CD4-positive, alpha-beta T cell treated with Interleukin-6 for 4 hours (primary cell): ENCODE measurements at regions not wholly inside any gene's neighbourhood (a gene's known extent, or its start where the extent isn't known, plus 50 kb on each side); places are given as distances from the start of the nearest gene placed in this dataset.
"Not testable (repeated sequence)": the region's sequence is repeated elsewhere in the genome, so short reads cannot be mapped to it uniquely, and the experiment has no call there.

Experiments used
- DNase-seq: peaks from one replicate; pipeline ENCODE4 v3.0.0-alpha.2; 2020; ENCODE audit warnings: mixed read lengths

DNA sequence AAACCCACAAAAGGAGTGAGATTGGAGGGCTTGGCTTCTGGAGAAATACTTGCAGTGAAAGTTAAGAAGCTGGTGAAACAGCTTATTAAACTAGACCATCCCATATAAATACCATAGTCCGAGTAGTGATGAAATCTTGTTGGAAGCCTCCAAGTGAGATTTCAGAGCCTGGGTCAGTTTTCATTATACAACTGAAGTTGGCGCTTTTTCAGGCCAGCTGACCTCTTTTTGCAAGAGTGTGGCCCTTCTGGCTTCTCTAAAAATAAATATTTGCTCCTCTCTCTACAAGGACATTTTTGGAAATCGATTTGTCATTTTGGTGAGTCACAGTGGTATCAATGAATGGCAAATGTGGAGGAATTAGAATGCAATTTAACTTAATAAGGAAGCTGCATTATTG is 51.2 kb upstream of the THRB start:
- no peak for DNase-seq

DNA sequence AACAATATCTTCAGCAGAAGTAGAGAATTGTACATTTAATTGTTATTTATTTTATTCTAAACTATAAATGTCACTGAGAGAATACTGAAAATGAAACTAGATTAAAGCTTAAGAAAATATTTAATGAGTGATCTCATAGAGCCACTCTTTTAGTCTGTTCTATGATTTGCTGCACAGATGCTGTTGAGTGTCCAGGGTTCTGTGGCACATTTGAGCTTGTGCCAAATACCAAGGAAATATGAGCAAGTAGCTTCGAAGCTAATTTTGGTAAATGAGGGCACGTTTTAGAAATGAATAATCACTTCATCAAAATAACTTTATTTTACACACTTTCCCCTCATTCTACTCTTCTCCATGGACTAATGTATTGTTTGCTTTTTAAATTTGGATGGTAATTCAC is 53.6 kb upstream of the THRB start:
- DNase-seq: no peak

DNA sequence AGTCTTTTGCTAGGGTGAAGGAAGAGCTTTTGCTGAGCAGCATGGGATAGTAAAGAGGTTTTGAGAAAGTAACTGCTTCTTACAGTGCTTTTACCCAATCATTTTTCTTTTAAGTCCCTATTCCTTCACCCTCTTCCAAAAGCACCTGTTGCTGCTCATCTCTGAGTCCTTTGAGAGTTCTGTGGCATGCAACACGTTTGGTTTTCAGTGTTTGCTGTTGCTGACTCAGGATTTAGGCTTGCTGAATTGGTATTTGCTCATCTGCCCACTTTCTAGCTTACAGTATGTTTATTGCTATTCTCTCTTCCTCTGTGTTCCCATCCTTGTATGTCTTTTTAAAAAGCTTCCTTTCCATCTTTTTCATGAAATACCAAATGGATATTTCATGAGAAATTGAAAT is 55.9 kb upstream of the THRB start:
- no peak for DNase-seq

DNA sequence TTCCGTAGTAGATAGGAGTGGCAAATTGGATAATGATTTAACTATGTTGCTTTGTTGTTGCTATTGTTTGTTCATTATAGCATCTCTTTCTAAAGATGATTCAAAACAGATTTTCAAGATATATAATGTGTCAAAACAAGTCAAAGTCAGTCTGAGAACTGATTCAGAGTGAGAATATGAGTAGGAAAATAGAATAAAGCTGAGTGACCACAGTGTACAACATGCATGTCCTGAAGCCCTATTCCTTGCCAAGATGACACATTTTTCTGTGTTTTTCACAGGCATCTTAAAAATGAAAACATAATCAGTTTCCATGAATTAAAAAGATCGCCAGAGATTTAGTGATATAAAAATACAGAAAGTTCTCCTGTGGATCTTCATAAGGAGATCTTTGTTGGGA is 57.0 kb upstream of the THRB start:
- DNase-seq: no peak

DNA sequence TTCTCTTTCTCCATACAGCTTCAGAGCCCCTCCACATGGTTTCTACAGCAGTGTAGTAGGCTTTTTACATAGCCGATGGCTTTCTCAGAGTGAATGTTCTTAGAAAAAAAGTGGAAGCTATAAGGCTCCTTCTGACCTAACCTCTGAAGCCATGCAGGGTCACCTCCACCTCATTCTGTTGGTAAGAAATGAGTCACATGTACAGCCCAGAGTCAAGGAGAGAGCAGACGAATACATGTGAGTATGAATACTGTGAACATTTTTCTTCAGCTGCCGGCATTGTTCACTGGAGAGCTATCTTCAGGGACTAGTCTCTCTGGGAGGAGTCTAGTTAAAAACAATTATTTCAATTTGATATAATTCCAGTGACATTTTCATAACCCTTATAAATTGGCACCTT is 68.2 kb upstream of the THRB start:
- no peak for DNase-seq

DNA sequence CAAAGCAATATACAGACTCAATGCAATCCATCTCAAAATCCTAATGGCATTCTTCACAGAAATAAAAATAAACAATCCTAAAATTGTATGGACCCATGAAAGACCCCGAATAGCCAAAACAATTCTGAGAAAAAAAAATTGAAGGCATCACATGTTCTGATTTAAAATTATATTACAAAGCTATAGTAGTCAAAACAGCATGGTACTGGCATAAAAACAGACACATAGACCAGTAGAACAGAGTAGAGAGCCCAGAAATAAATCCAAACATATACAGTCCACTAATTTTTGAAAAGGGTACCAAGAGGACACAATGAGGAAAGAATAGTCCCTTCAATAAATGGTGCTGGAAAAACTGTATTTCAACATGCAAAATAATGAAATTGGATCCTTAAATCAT is 70.4 kb upstream of the THRB start:
- no peak for DNase-seq

DNA sequence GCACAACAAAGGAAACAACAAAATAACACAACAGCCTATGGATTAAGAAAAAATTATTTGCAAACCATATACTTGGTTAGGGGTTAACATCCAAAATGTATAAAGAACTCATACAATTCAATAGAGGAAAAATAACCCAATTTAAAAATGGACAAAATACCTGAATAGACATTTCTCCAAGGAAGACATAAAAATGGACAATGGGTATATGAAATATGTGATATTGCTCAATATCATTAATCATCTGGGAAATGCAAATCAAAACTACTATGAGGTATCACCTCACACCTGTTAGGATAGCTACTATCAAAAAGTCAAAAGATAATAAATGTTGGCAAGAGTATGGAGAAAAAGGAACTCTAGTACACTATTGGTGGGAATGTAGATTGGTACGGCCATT is 71.0 kb upstream of the THRB start:
- DNase-seq: no peak

DNA sequence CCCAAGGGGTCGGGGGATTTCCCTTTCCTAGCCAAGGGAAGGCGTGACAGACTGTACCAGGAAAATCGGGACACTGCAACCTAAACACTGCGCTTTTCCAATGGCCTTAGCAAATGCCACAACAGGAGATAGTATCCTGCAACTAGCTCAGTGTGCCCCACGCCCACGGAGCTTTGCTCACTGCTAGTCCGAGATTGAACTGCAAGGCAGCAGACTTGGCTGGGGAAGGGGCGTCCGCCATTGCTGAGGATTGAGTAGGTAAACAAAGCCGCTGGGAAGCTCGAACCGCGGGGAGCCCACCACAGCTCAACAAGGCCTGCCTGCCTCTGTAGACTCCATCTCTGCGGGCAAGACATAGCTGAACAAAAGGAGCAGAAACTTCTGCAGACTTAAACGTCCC is 72.3 kb upstream of the THRB start:
- DNase-seq: no peak

DNA sequence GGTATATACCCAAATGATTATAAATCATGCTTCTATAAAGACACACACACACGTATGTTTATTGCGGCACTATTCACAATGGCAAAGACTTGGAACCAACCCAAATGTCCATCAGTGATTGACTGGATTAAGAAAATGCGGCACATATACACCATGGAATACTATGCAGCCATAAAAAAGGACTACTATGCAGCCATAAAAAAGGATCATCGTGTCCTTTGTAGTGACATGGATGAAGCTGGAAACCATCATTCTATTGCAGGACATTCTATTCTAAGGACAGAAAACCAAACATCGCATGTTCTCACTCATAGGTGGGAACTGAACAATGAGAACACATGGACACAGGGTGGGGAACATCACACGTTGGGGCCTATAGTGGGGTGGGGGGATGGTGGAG is 77.8 kb upstream of the THRB start:
- DNase-seq: not testable (repeated sequence)

DNA sequence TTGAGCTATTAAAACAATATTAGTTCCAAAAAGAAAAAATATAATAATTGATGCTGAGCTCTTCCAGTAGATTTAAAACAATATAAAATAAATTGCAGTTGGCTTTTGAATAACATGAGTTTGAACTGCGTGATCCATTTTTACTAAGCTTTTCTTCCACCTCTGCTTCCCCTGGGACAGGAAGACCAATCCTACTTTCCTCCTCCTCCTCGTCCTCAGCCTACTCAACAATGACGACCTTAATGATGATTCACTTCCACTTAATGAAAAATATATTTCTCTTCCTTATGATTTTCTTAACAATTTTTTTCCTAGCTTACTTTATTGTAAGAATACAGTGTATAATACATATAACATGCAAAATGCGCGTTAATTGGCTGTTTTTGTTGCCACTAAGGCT is 78.9 kb upstream of the THRB start:
- no peak for DNase-seq

DNA sequence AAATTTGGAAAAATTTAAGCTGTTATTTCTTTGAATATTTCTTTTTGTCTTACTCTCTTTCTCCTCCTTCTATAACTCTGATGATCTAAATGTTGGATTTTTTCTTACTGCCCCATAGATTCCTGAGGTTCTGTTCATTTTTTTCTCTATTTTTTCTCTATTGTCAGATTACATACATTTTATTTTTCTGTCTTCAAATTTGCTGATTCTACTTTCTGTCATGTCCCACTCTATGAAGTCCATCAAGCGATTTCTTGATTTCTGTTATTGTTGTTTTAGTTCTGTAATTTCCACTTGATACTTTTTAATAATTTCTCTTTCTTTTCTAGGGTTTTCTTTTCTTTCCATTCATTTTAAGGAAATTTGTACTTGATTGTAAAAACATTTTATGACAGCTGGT is 83.7 kb upstream of the THRB start:
- no peak for DNase-seq

DNA sequence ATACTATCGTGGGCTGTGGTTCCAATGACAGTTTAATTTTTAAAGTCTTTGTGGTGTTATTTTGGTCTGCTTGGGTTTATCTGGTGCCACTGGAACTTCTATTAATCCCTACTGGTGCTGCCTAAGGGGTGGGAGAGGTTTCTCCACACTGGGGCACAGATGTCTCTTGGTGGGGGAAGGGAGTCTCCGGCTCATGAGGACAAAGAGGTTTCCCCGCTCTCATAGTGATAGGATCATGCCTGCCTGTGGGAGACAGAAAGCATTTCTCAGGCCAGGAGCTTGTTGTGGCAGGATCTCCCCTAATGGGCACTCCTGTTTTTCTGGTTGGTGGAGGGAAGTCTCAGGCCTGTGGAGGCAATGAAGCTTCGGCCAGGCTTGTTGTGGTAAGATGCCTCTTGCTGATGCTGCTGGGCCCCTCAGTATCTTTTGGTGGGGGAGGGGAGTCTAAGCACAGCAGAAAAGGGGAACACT is 84.3 kb upstream of the THRB start:
- DNase-seq: no peak

DNA sequence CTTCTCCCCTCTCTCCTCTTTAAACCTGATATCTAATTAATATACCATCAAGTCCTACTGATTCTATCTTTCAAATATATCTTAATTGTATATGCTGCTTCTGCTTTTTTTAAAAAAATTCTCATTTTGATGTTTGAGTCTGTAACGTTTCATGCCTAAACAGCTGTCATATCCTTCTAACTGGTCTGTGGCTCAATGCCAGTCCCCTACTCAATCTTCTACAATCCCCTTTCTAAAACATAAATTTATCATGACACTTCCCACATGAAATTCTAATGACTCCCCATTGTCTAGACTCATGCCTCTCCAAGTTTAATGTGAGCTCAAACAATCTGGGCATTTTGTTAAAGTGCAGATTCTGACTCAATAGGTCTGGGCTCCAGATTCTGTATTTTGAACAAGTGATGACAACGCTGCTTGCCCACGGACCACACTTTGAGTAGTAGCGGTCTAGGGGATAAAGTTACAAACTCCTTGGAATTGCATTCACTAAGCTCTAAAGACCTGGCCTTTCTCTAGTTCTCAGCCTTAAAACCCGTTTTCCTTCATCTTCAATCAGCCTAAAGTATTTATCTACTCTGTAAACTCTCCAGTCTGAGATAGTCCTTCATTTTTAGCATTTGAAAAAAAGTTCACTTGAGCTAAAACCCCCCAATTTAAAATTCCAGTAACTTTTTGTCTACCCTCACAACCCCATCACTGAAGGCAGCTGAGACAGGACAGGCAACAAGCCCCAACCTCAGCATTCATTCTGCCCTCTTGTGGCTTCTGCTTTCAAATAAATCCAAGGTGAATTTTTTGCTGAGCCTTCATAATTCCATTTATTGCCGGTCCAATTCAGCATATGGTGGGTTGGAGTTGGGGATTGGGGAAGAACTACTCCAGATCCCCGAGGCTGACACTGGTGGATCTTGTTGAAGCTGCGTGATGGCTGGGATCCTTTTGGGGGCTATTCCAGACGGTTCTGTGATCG is 88.1 kb upstream of the THRB start:
- DNase-seq: no peak

DNA sequence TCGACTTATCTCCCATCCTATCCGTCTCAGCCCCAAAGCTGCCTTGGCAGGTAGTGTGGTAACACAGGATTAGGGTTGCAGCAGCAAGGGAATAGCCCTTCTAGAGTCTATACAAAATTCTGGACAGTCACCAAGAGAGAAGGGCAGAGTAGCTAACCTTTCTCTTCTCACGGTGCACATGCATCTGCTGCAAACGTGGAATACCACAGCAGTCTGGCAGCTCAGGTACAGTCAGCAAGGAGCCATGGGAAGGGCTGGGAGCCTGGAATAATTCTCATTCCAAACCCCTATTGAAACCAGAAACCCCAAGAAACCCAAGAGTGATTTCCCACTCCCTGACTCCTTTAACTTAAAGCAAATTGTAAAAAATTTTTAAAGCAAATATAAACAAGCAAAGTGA is 92.3 kb upstream of the THRB start:
- DNase-seq: no peak

DNA sequence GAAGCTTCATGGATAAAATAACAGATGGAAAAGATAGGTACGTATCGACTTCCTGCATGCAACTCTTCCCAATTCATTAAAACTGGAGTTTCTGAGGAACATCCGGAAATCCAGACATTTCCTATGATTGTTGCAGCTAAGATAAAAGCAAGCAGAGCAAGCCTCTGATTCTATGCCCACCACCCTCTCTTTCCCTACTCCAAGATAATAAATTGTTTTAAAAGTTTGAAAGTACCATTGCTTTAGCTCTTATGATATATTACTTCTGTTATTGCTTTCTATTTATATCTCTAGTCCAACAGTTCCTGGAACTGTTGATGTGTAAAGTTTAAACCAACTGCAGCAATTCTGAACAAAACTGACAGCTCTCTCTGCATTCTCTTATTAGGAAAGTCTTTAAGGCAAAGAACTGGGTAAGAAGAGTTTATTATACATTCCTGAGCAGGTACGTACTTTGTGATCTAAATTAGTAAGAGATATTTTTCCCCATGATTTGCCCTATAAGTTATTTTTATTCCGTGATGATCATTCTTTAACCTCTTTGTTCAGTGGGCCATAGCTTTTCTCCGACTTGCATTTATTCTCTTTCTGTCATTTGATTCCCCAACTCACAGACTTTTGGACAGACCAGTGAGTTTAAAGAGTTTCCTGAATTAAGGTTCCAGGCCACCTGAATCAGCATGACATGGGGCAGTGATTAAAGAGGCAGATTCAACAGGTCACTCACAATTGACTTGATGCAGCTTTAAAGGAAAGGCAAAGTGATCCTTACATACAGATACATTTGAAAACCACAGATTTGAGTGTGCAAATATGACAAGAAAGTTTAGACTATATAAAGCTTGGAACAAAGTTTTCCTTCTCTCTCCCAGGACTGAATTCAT is 94.2 kb upstream of the THRB start:
- DNase-seq: no peak

DNA sequence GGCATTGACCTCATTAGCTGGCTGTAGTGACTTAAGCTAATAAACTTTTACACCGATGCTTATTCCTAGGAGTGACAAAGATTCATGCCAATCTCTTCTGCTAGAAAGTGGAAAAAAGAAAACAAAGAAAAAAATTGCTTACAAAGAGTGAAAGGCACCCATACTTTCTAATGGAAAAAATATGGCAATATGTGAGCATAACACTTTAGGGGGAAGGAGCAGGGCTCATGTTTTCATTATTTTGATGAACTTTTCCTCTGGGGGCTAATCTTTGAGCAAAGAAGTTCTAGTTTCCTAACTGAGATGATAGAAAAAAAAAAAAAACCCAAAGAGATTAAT is 94.8 kb upstream of the THRB start:
- DNase-seq: no peak

DNA sequence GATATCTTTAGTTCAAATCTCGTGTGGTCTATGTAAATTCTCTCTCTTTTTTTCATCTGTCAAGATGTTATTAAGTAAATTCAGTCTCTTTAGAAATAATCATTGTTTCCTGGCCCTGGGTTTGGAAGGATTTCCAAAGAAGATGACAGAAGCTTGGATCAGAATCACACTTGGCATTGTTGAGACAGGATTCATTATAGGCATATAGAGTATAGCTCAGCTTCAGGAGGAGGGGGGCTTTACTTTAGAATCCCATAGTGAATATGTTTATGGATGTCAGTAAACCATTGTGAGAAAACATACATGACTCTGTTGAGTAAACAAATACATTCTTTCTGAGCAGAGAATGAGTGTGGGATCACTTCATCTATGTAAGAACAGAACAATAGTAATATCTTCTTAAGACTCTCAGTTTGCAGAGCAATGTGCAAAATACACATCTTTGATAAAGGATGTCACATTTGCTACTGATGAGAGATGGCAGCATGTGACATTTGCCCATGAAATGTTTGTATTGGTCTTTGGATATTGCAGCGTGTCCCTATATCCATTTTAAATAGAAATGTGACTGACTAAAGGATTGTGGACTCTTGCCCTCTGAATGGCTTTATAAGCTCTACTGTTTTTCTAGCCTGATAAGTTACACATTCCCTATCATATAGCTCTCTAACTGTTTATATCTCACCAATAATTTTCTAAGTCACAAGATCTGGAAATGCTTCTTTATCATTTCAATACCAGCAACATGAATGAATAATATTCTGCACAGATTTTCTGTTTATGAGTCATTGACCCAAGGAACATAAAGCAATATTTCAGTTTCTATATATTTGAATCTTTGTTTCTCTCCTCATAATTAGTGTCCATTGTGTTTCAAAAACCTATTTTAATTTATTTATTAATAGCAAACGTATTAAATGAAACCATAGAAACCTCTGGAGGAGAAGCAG is 95.6 kb upstream of the THRB start:
- DNase-seq: no peak

DNA sequence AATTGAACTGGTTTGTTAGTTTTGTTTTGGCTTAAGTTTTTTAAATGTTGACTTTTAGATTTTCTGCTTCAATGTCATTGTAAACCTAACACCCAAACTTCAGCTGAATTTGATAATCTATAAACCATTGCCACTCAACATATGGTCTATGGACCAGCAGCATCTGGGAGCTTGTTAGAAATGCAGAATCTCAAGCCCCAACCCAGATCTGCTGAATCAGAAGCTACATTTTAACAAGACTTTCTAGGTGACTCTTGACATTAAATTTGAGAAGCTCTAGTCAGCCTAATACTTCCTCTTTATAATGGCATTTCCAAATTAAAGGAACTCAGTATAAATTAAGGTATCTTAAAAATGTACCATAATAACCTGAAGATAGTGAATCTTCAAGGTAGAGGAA is 96.5 kb upstream of the THRB start:
- no peak for DNase-seq

DNA sequence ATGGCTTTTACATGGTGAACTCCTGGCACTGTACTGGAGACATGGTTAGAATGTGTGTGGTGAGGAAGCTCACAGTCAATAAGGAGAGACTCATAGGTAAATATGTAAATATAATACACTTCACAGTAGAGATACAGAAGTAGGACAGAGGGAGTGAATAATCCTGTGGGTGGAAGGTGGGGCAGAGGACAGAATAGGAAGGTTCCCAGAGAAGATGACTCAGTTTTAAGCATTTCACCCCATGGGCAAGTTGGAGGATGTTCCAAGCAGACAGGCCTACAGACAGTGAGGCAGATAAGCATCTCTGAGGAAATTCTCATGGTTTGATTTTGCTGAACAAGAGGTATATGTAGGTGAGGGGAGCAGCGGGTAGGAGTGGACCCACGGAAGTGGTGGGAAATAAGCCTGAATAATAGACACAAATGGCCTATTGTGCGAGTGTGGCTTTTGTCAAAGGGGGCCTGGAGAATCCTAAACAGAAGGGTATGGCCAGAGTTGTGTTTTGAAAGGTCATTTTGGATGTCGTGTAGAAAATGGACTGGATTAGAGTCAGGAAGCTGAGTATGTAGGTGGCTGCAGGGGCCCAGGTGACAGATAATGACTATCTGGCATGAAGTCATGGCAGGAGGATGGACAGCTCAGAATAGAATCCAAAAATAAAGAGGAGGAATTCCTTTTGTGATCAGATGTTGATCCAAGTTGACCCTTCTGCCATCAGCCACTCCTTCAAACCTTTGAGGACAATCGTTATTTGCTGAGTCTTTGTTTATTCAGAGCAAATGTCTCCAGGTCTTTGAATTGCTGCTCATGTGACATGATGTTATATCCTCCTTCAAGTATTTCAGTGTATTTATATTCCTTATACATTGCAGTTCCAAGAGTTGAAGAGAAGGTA is 97.3 kb upstream of the THRB start:
- no peak for DNase-seq

DNA sequence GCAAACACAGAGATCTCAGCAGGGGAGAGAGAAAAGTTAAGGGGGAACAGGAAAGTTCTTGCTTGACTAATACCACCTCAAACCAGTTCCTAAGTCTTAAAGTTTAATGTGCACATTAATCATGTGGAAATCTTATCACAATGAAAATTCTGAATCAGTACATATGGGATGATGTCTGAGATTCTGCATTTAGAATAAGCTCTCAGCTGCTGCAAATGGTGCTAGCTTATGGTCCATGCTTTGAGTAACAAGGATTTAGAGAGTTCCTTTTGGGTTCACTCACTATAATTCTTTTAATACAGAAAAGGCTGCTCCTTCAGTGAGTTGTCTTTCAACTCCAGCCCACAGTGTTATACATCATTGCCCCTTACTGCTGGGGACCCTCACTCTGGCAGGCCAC is 99.5 kb upstream of the THRB start:
- no peak for DNase-seq

DNA sequence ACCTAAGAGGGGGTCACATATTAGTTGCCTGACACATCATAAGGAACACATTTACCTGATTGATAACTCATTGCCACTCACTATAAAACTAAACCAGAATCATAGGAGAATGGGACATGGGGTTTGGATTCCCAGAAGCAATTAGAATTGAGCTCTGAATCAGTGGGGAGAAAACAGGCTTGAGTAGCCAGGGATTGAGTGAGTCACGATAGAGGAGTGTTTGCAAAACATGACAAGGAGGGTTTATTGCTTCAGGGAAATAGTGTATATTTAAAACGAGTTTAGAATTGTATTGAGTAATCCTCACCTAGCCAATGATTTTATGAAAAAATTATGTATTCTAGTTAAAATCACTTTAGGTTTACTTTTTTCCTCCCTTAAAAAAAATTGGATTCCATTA is 101.1 kb upstream of the THRB start:
- no peak for DNase-seq

DNA sequence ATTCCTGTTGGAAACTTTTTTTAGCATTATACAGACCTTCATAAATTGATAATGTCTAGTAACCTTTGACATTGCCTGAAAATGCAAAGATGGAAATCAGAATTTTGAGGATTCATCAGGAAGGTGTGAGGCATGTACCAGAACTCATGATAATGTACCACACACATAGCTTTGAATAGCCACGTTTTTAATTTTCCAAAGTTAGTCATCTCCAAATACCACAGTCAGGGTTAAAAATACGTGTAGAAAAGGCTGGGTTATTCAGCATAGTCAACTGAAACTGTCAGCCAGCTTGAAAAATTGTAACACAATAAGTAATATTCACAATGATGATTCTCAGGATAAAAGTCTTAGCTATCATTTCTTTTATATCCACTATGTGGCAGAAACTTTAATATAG is 102.0 kb upstream of the THRB start:
- no peak for DNase-seq
